ENCODE measurements at regions not wholly inside any gene's neighbourhood (a gene's known extent, or its start where the extent isn't known, plus 50 kb on each side); places are given as distances from the start of the nearest gene placed in this dataset.

- no peak overlapping the region for H3K4me3 ChIP-seq
- TF ChIP-seq POLR2A (IDR thresholded peaks at IDR 0.05) = no peak
- TF ChIP-seq, protein P1, sequence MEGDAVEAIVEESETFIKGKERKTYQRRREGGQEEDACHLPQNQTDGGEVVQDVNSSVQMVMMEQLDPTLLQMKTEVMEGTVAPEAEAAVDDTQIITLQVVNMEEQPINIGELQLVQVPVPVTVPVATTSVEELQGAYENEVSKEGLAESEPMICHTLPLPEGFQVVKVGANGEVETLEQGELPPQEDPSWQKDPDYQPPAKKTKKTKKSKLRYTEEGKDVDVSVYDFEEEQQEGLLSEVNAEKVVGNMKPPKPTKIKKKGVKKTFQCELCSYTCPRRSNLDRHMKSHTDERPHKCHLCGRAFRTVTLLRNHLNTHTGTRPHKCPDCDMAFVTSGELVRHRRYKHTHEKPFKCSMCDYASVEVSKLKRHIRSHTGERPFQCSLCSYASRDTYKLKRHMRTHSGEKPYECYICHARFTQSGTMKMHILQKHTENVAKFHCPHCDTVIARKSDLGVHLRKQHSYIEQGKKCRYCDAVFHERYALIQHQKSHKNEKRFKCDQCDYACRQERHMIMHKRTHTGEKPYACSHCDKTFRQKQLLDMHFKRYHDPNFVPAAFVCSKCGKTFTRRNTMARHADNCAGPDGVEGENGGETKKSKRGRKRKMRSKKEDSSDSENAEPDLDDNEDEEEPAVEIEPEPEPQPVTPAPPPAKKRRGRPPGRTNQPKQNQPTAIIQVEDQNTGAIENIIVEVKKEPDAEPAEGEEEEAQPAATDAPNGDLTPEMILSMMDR (IDR thresholded peaks at IDR 0.05) = no peak
- H3K4me1 ChIP-seq = no peaks in the 10 kb centered on the region
- H3K27ac ChIP-seq = no peak overlapping the region
- H3K27me3 ChIP-seq = no peaks in the 10 kb centered on the region
- H3K9me3 ChIP-seq = no peaks in the 10 kb centered on the region
- no peaks in the 10 kb centered on the region for H3K36me3 ChIP-seq
- no peak for DNase-seq
Observed at GRCh38 chr5:5930561-5930960, 447.8 kb downstream of the MED10 start.

DNA sequence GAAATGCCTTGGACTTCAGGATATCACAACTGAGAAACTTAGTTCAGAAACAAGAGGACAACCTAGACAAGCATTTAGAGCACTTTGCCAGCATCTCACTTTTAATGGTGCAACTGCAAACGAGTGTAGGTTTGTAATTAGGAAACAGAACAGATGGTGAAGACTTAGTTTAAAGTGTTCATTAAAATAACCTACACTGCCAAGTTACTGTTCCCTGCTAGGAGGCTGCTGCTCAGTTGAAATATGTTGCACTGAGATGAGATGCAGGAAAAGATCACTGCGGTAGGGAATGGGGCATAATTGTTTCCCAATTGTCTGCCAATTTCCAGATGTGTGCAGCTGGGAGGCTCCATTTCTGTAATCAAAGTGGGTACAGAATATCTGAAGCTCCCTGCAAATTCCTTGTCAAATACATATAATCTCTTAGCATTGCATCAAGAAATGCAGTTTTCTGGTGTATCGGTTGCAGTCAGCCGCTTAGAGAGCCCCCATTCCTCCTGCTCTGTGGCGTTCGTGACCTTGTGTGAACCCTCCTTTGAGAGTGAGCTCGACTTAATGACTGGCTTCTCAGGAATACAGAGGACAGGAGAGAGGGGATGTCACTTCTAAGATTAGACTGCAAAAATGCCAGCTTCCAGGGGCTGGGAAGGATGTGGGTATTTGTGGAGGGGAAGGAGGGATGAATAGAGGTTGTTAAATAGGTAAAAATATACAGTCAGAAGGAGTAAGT, 448.9 kb downstream of the MED10 start:
- no peak for TF ChIP-seq POLR2A (IDR thresholded peaks at IDR 0.05)
- TF ChIP-seq, protein P1 (IDR thresholded peaks at IDR 0.05) = no peak
- Histone ChIP-seq H3K4me3 (no peak overlapping the region), H3K4me1 (no peaks in the 10 kb centered on the region)

DNA sequence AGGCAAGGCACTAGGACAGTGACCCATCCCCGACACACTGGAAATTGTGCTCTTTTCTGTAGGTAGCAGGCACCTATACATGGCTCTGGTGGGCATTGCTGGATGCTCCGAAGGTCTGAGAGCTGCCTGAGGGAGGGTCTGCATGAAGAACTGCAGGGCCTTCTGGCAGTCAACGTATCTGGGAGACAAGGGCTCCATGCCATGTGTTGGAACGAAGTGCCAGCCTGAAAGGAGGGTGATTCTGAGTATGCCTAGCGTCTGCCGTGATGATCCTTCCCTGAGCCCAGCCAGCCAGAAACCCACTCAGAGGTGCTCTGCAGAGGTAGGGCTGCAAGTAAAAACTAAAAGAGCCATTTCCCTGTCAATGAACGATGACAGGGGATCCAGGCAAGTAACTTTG, 453.2 kb downstream of the MED10 start:
- H3K36me3 ChIP-seq = no peaks in the 10 kb centered on the region
- no peaks in the 10 kb centered on the region for H3K27me3 ChIP-seq
- no peak for DNase-seq
- no peak overlapping the region for H3K4me3 ChIP-seq
- H3K4me1 ChIP-seq = no peaks in the 10 kb centered on the region
- H3K27ac ChIP-seq = no peak overlapping the region
- no peak for TF ChIP-seq POLR2A (IDR thresholded peaks at IDR 0.05)
- H3K9me3 ChIP-seq = no peaks in the 10 kb centered on the region

More for the DNA sequence above, 448.9 kb downstream of the MED10 start:
- H3K27ac ChIP-seq = no peak overlapping the region
- no peak for DNase-seq
- H3K36me3 ChIP-seq = no peaks in the 10 kb centered on the region
- H3K9me3 ChIP-seq = no peaks in the 10 kb centered on the region
- H3K27me3 ChIP-seq = no peaks in the 10 kb centered on the region

DNA sequence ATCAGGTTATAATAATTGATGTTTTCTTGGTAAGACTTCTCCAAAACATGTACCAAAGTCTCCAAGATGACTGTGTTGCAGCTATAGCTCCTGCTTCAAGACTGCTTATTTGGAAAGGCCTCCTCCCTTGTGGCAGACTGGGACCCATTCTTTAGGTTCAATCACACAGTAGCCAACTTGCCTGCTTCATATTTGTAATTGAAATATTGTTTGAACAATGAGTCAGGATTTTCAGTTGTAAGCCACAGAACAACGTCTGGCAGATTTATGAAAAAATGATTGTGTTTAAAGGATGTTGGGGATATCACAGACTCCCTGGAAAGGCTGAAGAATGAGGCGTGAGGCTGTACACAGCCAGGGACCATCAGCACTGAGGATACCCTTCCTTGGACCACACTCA, 458.9 kb downstream of the MED10 start:
- Histone ChIP-seq H3K9me3 (no peaks in the 10 kb centered on the region), H3K36me3 (no peaks in the 10 kb centered on the region), H3K27ac (no peak overlapping the region), H3K4me3 (no peak overlapping the region), H3K4me1 (no peaks in the 10 kb centered on the region), H3K27me3 (no peaks in the 10 kb centered on the region)
- no peak for TF ChIP-seq POLR2A (IDR thresholded peaks at IDR 0.05)
- TF ChIP-seq, protein P1 (IDR thresholded peaks at IDR 0.05) = no peak
- DNase-seq = no peak

DNA sequence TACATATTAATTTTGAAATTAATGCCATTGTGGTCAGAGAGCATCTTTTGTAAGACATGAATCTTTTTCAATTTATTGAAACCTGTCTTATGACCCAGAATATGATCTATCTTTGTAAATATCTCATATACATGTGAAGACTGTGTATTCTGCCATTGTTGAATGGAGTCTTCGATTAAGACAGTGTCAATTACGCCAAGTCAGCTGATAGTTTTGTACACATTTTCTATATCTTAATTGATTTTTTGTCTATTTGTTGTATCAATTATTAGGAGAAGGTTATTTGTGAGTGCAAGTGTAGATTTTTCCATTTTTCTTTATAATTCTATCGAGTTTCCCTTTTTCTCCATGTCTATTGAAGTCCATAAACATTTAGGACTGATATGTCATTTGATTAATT, 471.6 kb downstream of the MED10 start:
- Histone ChIP-seq H3K27ac (no peak overlapping the region), H3K4me1 (no peaks in the 10 kb centered on the region), H3K27me3 (no peaks in the 10 kb centered on the region), H3K36me3 (no peaks in the 10 kb centered on the region), H3K9me3 (no peaks in the 10 kb centered on the region), H3K4me3 (no peak overlapping the region)
- no peak for DNase-seq
- TF ChIP-seq POLR2A (IDR thresholded peaks at IDR 0.05) = no peak
- TF ChIP-seq, protein P1 (IDR thresholded peaks at IDR 0.05) = no peak

DNA sequence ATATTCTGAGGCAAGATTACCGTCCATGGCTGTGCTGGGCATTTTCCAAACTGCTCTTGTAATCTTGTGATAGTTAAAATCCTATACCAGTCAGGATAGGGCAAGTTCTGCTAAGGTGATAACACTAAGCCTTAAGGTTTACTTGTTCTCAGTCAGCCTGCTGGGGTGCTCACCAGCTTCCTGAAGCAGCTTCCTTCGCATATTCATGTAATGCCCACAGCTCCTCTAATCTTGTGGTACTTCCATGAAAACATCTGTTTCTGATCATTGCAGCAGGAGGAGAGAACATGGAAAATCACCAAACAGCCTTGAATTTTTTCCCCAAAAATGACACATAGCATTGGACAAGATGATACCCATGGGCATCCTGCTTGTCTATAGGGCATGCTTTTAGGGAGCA, 473.2 kb downstream of the MED10 start:
- no peaks in the 10 kb centered on the region for H3K27me3 ChIP-seq
- H3K4me3 ChIP-seq = no peak overlapping the region
- TF ChIP-seq, protein P1 (IDR thresholded peaks at IDR 0.05) = no peak
- no peak for TF ChIP-seq POLR2A (IDR thresholded peaks at IDR 0.05)
- H3K27ac ChIP-seq = no peak overlapping the region
- H3K36me3 ChIP-seq = no peaks in the 10 kb centered on the region
- H3K9me3 ChIP-seq = no peaks in the 10 kb centered on the region
- DNase-seq = no peak
- H3K4me1 ChIP-seq = no peaks in the 10 kb centered on the region

Measured in Peyer's patch (tissue), 4 donors.